ENCODE measurements at regions not wholly inside any gene's neighbourhood (a gene's known extent, or its start where the extent isn't known, plus 50 kb on each side); places are given as distances from the start of the nearest gene placed in this dataset.
"Not testable (repeated sequence)": the region's sequence is repeated elsewhere in the genome, so short reads cannot be mapped to it uniquely, and the experiment has no call there.

GRCh38 chr17:14458724-14459123, 157.8 kb downstream of the HS3ST3B1 start:
- Mint-ChIP-seq H3K27ac (no peak overlapping the region), H3K36me3 (no peaks in the 10 kb centered on the region), H3K27me3 (no peaks in the 10 kb centered on the region), H3K9me3 (peaks cover 1% of the 10 kb centered on the region), H3K4me3 (no peak overlapping the region), H3K4me1 (peaks cover 22% of the 10 kb centered on the region)
- DNase-seq = no peak

GRCh38 chr17:14454746-14455145, 153.9 kb downstream of the HS3ST3B1 start:
- no peak for DNase-seq
- Mint-ChIP-seq H3K4me3 (no peak overlapping the region), H3K36me3 (no peaks in the 10 kb centered on the region), H3K4me1 (peaks cover 5% of the 10 kb centered on the region), H3K9me3 (no peaks in the 10 kb centered on the region), H3K27ac (no peak overlapping the region), H3K27me3 (no peaks in the 10 kb centered on the region)

GRCh38 chr17:14452856-14453255, 152.0 kb downstream of the HS3ST3B1 start:
- Mint-ChIP-seq H3K4me1 (no peaks in the 10 kb centered on the region), H3K4me3 (no peak overlapping the region)

DNA sequence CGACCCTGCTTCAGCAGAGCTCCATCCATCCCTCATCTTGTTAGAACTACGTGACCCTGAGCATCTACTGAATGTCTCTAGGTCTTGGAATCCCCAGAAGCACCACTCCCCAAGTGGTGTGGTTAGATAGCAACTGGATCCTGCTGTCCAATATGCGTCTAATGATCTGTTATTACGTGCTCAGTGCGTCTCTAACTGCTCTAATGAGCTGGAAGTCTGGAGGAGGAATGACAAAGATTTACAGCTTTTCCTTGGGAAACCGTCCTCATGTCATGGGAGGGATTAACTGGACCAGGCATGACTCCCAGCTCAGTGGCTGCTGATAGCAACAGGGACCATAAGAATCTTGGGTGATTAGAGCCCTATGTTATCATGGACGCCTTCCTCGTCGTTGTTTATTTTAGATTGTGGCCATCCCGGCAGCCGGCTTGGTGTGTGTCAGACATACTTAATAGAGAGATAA, 150.9 kb downstream of the HS3ST3B1 start:
- Mint-ChIP-seq H3K36me3 (no peaks in the 10 kb centered on the region), H3K27ac (no peak overlapping the region), H3K4me3 (no peak overlapping the region), H3K27me3 (no peaks in the 10 kb centered on the region), H3K9me3 (no peaks in the 10 kb centered on the region), H3K4me1 (no peaks in the 10 kb centered on the region)
- no peak for DNase-seq

More at GRCh38 chr17:14452856-14453255, 152.0 kb downstream of the HS3ST3B1 start:
- no peak for DNase-seq
- H3K27me3 Mint-ChIP-seq = no peaks in the 10 kb centered on the region
- H3K9me3 Mint-ChIP-seq = no peaks in the 10 kb centered on the region
- no peaks in the 10 kb centered on the region for H3K36me3 Mint-ChIP-seq
- H3K27ac Mint-ChIP-seq = no peak overlapping the region

DNA sequence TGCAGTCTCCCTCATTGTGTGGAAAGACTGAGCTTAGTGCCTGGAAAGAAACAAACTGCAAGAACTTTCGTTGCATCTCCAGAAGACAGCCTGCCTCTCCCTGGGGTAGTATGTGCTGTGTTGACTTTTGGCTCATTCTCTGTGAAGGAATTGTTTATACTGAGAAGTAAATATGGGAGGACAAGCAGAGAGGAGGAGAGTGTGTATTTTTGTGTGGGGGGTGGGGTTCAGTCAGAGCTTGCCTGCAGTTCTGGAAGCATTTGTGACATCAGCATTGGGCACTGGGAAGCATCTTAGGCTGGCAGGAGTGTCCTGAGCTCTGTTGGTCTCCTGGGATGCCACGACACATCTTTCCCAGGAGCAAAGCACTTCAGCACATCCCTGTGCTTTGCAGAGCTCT, 147.9 kb downstream of the HS3ST3B1 start:
- no peaks in the 10 kb centered on the region for H3K4me1 Mint-ChIP-seq
- no peak overlapping the region for H3K4me3 Mint-ChIP-seq
- no peak overlapping the region for H3K27ac Mint-ChIP-seq
- H3K9me3 Mint-ChIP-seq = no peaks in the 10 kb centered on the region
- DNase-seq = no peak
- no peaks in the 10 kb centered on the region for H3K36me3 Mint-ChIP-seq
- H3K27me3 Mint-ChIP-seq = no peaks in the 10 kb centered on the region

DNA sequence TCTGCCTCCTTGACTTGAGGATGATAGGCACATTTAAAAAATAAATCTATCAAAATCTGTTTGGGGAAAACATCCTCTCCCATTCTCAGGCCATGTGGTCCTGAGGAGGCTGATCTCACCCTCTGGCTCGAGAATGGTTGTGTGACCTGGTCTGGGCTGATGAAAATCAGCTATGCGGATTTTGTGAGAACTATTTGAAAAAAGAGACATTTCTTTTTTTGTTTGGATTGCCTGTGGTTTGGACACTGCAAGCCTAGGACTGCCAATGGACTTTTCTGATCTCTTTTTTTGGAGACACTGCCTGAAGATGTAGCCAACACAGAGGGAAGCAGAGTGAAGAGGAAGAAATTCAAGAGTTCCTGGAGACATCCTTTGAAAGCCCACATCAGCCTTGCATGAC, 145.9 kb downstream of the HS3ST3B1 start:
- no peaks in the 10 kb centered on the region for H3K27me3 Mint-ChIP-seq
- no peak overlapping the region for H3K27ac Mint-ChIP-seq
- H3K36me3 Mint-ChIP-seq = no peaks in the 10 kb centered on the region
- DNase-seq = no peak
- H3K4me1 Mint-ChIP-seq = peaks cover 4% of the 10 kb centered on the region
- H3K4me3 Mint-ChIP-seq = no peak overlapping the region
- H3K9me3 Mint-ChIP-seq = no peaks in the 10 kb centered on the region

GRCh38 chr17:14444915-14445314, 144.0 kb downstream of the HS3ST3B1 start:
- Mint-ChIP-seq H3K36me3 (no peaks in the 10 kb centered on the region), H3K27ac (no peak overlapping the region), H3K9me3 (no peaks in the 10 kb centered on the region), H3K4me3 (no peak overlapping the region), H3K27me3 (no peaks in the 10 kb centered on the region), H3K4me1 (peaks cover 4% of the 10 kb centered on the region)
- no peak for DNase-seq

DNA sequence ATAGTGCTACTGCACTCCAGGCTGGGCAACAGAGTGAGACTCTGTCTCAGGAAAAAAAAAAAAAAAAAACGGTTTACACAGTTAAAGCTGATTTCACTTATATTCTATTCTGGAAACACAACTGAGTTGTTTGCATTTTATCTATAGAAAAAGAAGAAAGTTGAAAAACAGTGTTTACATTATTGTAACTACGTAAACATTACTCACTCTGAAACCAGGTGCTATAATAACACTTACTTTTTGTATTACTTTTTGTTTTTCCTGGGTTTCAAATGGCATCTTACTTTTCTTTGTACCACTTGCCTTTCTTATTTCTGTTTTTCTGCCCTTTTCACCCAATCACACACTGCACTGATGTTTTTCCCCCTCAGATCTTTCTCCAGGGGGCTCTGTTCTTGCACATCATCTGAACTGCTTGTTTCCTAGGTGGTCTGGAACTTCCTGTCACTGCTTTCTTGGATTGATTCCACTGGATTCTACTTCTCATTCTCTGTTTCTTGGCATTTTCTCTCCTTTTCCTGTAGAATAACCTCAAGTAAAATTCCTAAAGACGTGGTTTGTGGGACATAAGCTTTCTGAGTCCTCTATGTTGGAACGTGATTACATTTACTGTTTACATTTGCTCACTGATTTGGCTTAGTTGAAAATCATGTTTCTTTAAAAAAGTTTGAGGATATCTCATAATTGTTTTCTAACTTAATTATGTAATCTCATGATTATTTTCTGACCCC, 142.1 kb downstream of the HS3ST3B1 start:
- peaks cover 7% of the 10 kb centered on the region for H3K4me1 Mint-ChIP-seq
- DNase-seq = no peak
- no peak overlapping the region for H3K27ac Mint-ChIP-seq
- H3K27me3 Mint-ChIP-seq = no peaks in the 10 kb centered on the region
- H3K36me3 Mint-ChIP-seq = no peaks in the 10 kb centered on the region
- H3K9me3 Mint-ChIP-seq = no peaks in the 10 kb centered on the region
- no peak overlapping the region for H3K4me3 Mint-ChIP-seq

GRCh38 chr17:14437176-14437575, 136.3 kb downstream of the HS3ST3B1 start:
- Mint-ChIP-seq H3K36me3 (no peaks in the 10 kb centered on the region), H3K27me3 (no peaks in the 10 kb centered on the region), H3K4me1 (peaks cover 3% of the 10 kb centered on the region), H3K27ac (no peak overlapping the region), H3K9me3 (no peaks in the 10 kb centered on the region), H3K4me3 (no peak overlapping the region)
- DNase-seq = no peak

- H3K9me3 Mint-ChIP-seq = no peaks in the 10 kb centered on the region
- H3K36me3 Mint-ChIP-seq = no peaks in the 10 kb centered on the region
- peaks cover 3% of the 10 kb centered on the region for H3K4me1 Mint-ChIP-seq
- no peak overlapping the region for H3K27ac Mint-ChIP-seq
- H3K27me3 Mint-ChIP-seq = no peaks in the 10 kb centered on the region
- no peak for DNase-seq
- no peak overlapping the region for H3K4me3 Mint-ChIP-seq
Measured at GRCh38 chr17:14436266-14436665, 135.4 kb downstream of the HS3ST3B1 start.

- H3K4me3 Mint-ChIP-seq = no peak overlapping the region
- H3K9me3 Mint-ChIP-seq = peaks cover 3% of the 10 kb centered on the region
- H3K4me1 Mint-ChIP-seq = peaks cover 4% of the 10 kb centered on the region
- no peak for DNase-seq
- peaks cover 4% of the 10 kb centered on the region for H3K36me3 Mint-ChIP-seq
- H3K27me3 Mint-ChIP-seq = no peaks in the 10 kb centered on the region
- H3K27ac Mint-ChIP-seq = no peak overlapping the region
Measured at GRCh38 chr17:14434506-14434905, 133.6 kb downstream of the HS3ST3B1 start.

DNA sequence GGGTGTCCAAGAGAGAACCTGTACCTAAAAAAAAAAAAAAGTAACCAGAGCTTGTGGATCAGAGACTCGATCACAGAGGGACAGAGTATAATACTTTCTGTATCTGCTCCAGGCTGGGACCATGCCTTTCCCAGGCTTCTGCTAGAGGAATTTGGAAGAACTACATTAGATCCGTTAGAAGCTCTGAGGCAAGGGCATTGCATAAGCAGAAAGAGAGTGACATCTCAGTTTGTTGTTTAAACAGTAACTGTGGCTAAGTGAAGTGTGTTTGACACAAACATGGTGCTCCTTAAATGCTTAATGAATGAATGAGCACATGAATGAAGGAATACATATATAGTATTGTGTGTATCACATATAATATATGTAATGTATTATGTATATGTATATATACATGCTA, 131.2 kb downstream of the HS3ST3B1 start:
- Mint-ChIP-seq H3K4me1 (peaks cover 26% of the 10 kb centered on the region), H3K36me3 (peaks cover 4% of the 10 kb centered on the region), H3K27ac (no peak overlapping the region), H3K27me3 (no peaks in the 10 kb centered on the region), H3K4me3 (no peak overlapping the region), H3K9me3 (peaks cover 3% of the 10 kb centered on the region)
- DNase-seq = no peak

- DNase-seq = no peak
- H3K27me3 Mint-ChIP-seq = no peaks in the 10 kb centered on the region
- peaks cover 5% of the 10 kb centered on the region for H3K9me3 Mint-ChIP-seq
- H3K27ac Mint-ChIP-seq = peak overlapping the region; percentile 83
- peaks cover 7% of the 10 kb centered on the region for H3K36me3 Mint-ChIP-seq
- H3K4me3 Mint-ChIP-seq = peak overlapping the region; percentile 62
- H3K4me1 Mint-ChIP-seq = peaks cover 40% of the 10 kb centered on the region
Measured at GRCh38 chr17:14429084-14429483, 128.2 kb downstream of the HS3ST3B1 start.

DNA sequence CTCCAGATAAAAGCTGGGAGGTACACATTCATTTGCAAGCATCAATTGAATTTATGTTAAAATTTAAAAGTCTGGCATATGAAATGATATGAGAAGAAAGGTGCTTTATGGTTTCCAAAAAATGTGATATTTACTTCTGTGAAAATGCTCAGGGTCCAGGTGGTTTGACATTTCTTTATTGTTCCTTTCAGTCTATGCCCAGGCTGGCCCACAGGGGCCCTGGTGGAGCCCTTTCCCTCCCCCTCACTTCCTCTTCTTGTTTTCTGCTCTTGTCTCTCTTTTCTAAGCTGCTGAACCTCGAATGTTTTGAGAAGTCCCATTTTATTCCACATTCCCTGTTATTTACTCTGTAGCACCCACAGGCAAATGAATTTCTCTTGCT, 127.8 kb downstream of the HS3ST3B1 start:
- Mint-ChIP-seq H3K9me3 (peaks cover 5% of the 10 kb centered on the region), H3K4me1 (peaks cover 44% of the 10 kb centered on the region), H3K27ac (peak overlapping the region; percentile 83), H3K4me3 (peak overlapping the region; percentile 62), H3K36me3 (peaks cover 7% of the 10 kb centered on the region), H3K27me3 (no peaks in the 10 kb centered on the region)
- DNase-seq = peak; percentile 29

- H3K9me3 Mint-ChIP-seq = peaks cover 5% of the 10 kb centered on the region
- H3K27ac Mint-ChIP-seq = peak overlapping the region; percentile 83
- DNase-seq = peak; percentile 43
- peaks cover 7% of the 10 kb centered on the region for H3K36me3 Mint-ChIP-seq
- peaks cover 46% of the 10 kb centered on the region for H3K4me1 Mint-ChIP-seq
- H3K4me3 Mint-ChIP-seq = peak overlapping the region; percentile 62
- no peaks in the 10 kb centered on the region for H3K27me3 Mint-ChIP-seq
Measured at GRCh38 chr17:14427900-14428647, 127.2 kb downstream of the HS3ST3B1 start.

DNA sequence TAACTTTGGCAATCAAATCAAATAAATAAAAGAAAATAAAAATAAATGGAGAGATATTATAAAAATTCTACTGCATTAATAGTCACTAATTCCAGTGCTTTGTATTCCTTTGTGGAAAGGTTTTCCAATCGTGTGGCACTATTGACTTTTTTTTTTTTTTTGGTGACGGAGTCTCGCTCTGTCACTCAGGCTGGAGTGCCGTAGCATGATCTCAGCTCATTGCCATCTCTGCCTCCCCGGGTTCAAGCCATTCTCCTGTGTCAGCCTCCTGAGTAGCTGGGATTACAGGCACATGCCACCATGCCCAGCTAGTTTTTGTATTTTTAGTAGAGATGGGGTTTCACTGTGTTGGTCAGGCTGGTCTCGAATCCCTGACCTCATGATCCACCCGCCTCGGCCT, 122.3 kb downstream of the HS3ST3B1 start:
- H3K9me3 Mint-ChIP-seq, H3K36me3 Mint-ChIP-seq, H3K27ac Mint-ChIP-seq, H3K27me3 Mint-ChIP-seq, H3K4me3 Mint-ChIP-seq, DNase-seq: not testable (repeated sequence)
- peaks cover 33% of the 10 kb centered on the region for H3K4me1 Mint-ChIP-seq

Data from activated naive CD8-positive, alpha-beta T cell treated with anti-CD3 and anti-CD28 coated beads for 36 hours (primary cell).